ENCODE measurements at regions not wholly inside any gene's neighbourhood (a gene's known extent, or its start where the extent isn't known, plus 50 kb on each side); places are given as distances from the start of the nearest gene placed in this dataset.

DNA sequence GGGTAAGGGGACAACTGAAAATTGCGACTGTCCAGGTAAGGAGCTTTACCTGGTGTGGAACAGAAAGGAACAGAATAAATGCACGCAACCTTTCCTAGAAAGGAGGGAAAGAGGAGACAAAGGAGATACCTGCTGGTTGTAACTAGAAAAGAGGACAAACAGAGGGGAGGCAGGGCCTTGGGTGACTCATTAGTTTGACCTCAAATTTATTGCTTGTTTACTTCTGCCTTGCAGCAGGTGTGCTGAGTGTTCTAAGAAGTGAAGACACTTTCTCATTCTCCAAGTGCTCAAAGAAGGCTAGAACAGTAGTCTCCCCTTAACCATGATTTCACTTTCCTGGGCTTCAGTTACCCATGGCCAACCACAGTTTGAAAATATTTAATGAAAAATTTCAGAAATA, 123.1 kb upstream of the BOD1L1 start:
- Histone ChIP-seq H3F3A (replicated peaks; ENCODE audit: low read depth) (no peaks in the 10 kb centered on the region), H3K36me3 (ENCODE audit: insufficient read depth) (no peaks in the 10 kb centered on the region), H3K79me2 (replicated peaks; ENCODE audit: insufficient read depth) (no peaks in the 10 kb centered on the region), H4K20me1 (replicated peaks; ENCODE audit: insufficient read depth) (no peaks in the 10 kb centered on the region), H3K27me3 (ENCODE audit: insufficient read depth) (no peaks in the 10 kb centered on the region), H3K27ac (ENCODE audit: low read depth) (no peak overlapping the region), H3K4me2 (no peak overlapping the region), H3K4me1 (ENCODE audit: insufficient read depth) (no peaks in the 10 kb centered on the region), H2AFZ (no peak overlapping the region), H3K4me3 (no peak overlapping the region), H3K9me2 (ENCODE audit: insufficient read depth) (peaks cover 4% of the 10 kb centered on the region; the same call in 1 of the 2 replicates)
- DNase-seq (ENCODE audit: low spot score), result no peak
- Mint-ChIP-seq H3K4me1 (no peaks in the 10 kb centered on the region), H3K27me3 (ENCODE audit: insufficient read depth, low read depth, poor library complexity) (peaks cover 1% of the 10 kb centered on the region), H3K27ac (no peak overlapping the region), H3K4me3 (no peak overlapping the region), H3K36me3 (ENCODE audit: low read depth) (no peaks in the 10 kb centered on the region), H3K9me3 (peaks cover under 1% of the 10 kb centered on the region; the same call in 2 of the 3 replicates)
- TF ChIP-seq ZNF331 (CRISPR knock-in tag; IDR thresholded peaks at IDR 0.05; ENCODE audit: low read depth) (no peak), CREB1 (CRISPR knock-in tag; IDR thresholded peaks at IDR 0.05; ENCODE audit: low read depth) (no peak), STAT1 (IDR thresholded peaks at IDR 0.05; ENCODE audit: unreplicated experiment) (no peak), EZH2phosphoT487 (IDR thresholded peaks at IDR 0.05; ENCODE audit: unreplicated experiment) (no peak), JUNB (IDR thresholded peaks at IDR 0.05; ENCODE audit: unreplicated experiment) (no peak), EZH2 (IDR thresholded peaks at IDR 0.05; ENCODE audit: low read depth, unreplicated experiment) (no peak), ZNF114 (CRISPR knock-in tag; IDR thresholded peaks at IDR 0.05) (no peak), NANOG (IDR thresholded peaks at IDR 0.05; ENCODE audit: borderline replicate concordance) (no peak), POLR2AphosphoS5 (IDR thresholded peaks at IDR 0.05; ENCODE audit: low read depth) (no peak)
- TF ChIP-seq, protein P1, sequence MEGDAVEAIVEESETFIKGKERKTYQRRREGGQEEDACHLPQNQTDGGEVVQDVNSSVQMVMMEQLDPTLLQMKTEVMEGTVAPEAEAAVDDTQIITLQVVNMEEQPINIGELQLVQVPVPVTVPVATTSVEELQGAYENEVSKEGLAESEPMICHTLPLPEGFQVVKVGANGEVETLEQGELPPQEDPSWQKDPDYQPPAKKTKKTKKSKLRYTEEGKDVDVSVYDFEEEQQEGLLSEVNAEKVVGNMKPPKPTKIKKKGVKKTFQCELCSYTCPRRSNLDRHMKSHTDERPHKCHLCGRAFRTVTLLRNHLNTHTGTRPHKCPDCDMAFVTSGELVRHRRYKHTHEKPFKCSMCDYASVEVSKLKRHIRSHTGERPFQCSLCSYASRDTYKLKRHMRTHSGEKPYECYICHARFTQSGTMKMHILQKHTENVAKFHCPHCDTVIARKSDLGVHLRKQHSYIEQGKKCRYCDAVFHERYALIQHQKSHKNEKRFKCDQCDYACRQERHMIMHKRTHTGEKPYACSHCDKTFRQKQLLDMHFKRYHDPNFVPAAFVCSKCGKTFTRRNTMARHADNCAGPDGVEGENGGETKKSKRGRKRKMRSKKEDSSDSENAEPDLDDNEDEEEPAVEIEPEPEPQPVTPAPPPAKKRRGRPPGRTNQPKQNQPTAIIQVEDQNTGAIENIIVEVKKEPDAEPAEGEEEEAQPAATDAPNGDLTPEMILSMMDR (conservative IDR thresholded peaks at IDR 0.05; ENCODE audit: low read depth in 2 of 2), result no peak
- TF ChIP-seq, protein P2, sequence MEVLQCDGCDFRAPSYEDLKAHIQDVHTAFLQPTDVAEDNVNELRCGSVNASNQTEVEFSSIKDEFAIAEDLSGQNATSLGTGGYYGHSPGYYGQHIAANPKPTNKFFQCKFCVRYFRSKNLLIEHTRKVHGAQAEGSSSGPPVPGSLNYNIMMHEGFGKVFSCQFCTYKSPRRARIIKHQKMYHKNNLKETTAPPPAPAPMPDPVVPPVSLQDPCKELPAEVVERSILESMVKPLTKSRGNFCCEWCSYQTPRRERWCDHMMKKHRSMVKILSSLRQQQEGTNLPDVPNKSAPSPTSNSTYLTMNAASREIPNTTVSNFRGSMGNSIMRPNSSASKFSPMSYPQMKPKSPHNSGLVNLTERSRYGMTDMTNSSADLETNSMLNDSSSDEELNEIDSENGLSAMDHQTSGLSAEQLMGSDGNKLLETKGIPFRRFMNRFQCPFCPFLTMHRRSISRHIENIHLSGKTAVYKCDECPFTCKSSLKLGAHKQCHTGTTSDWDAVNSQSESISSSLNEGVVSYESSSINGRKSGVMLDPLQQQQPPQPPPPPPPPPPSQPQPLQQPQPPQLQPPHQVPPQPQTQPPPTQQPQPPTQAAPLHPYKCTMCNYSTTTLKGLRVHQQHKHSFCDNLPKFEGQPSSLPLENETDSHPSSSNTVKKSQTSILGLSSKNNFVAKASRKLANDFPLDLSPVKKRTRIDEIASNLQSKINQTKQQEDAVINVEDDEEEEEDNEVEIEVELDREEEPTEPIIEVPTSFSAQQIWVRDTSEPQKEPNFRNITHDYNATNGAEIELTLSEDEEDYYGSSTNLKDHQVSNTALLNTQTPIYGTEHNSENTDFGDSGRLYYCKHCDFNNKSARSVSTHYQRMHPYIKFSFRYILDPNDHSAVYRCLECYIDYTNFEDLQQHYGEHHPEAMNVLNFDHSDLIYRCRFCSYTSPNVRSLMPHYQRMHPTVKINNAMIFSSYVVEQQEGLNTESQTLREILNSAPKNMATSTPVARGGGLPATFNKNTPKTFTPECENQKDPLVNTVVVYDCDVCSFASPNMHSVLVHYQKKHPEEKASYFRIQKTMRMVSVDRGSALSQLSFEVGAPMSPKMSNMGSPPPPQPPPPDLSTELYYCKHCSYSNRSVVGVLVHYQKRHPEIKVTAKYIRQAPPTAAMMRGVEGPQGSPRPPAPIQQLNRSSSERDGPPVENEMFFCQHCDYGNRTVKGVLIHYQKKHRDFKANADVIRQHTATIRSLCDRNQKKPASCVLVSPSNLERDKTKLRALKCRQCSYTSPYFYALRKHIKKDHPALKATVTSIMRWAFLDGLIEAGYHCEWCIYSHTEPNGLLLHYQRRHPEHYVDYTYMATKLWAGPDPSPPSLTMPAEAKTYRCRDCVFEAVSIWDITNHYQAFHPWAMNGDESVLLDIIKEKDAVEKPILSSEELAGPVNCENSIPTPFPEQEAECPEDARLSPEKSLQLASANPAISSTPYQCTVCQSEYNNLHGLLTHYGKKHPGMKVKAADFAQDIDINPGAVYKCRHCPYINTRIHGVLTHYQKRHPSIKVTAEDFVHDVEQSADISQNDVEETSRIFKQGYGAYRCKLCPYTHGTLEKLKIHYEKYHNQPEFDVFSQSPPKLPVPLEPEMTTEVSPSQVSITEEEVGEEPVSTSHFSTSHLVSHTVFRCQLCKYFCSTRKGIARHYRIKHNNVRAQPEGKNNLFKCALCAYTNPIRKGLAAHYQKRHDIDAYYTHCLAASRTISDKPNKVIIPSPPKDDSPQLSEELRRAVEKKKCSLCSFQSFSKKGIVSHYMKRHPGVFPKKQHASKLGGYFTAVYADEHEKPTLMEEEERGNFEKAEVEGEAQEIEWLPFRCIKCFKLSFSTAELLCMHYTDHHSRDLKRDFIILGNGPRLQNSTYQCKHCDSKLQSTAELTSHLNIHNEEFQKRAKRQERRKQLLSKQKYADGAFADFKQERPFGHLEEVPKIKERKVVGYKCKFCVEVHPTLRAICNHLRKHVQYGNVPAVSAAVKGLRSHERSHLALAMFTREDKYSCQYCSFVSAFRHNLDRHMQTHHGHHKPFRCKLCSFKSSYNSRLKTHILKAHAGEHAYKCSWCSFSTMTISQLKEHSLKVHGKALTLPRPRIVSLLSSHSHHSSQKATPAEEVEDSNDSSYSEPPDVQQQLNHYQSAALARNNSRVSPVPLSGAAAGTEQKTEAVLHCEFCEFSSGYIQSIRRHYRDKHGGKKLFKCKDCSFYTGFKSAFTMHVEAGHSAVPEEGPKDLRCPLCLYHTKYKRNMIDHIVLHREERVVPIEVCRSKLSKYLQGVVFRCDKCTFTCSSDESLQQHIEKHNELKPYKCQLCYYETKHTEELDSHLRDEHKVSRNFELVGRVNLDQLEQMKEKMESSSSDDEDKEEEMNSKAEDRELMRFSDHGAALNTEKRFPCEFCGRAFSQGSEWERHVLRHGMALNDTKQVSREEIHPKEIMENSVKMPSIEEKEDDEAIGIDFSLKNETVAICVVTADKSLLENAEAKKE (CRISPR knock-in tag; IDR thresholded peaks at IDR 0.05), result no peak
- TF ChIP-seq, protein P3, sequence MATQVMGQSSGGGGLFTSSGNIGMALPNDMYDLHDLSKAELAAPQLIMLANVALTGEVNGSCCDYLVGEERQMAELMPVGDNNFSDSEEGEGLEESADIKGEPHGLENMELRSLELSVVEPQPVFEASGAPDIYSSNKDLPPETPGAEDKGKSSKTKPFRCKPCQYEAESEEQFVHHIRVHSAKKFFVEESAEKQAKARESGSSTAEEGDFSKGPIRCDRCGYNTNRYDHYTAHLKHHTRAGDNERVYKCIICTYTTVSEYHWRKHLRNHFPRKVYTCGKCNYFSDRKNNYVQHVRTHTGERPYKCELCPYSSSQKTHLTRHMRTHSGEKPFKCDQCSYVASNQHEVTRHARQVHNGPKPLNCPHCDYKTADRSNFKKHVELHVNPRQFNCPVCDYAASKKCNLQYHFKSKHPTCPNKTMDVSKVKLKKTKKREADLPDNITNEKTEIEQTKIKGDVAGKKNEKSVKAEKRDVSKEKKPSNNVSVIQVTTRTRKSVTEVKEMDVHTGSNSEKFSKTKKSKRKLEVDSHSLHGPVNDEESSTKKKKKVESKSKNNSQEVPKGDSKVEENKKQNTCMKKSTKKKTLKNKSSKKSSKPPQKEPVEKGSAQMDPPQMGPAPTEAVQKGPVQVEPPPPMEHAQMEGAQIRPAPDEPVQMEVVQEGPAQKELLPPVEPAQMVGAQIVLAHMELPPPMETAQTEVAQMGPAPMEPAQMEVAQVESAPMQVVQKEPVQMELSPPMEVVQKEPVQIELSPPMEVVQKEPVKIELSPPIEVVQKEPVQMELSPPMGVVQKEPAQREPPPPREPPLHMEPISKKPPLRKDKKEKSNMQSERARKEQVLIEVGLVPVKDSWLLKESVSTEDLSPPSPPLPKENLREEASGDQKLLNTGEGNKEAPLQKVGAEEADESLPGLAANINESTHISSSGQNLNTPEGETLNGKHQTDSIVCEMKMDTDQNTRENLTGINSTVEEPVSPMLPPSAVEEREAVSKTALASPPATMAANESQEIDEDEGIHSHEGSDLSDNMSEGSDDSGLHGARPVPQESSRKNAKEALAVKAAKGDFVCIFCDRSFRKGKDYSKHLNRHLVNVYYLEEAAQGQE (IDR thresholded peaks at IDR 0.05; ENCODE audit: unreplicated experiment), result no peak
- TF ChIP-seq, protein P4, sequence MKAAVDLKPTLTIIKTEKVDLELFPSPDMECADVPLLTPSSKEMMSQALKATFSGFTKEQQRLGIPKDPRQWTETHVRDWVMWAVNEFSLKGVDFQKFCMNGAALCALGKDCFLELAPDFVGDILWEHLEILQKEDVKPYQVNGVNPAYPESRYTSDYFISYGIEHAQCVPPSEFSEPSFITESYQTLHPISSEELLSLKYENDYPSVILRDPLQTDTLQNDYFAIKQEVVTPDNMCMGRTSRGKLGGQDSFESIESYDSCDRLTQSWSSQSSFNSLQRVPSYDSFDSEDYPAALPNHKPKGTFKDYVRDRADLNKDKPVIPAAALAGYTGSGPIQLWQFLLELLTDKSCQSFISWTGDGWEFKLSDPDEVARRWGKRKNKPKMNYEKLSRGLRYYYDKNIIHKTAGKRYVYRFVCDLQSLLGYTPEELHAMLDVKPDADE (IDR thresholded peaks at IDR 0.05), result no peak
- no peak for ATAC-seq

Data from GM23338 (cell line).